ENCODE measurements at regions not wholly inside any gene's neighbourhood (a gene's known extent, or its start where the extent isn't known, plus 50 kb on each side); places are given as distances from the start of the nearest gene placed in this dataset.
A peak's percentile ranks its signal among the peaks of the same experiment; 100 is the strongest.

GRCh38 chr10:131804551-131805295 is 96.1 kb upstream of the PPP2R2D start:
- Histone ChIP-seq H3K4me3 (ENCODE audit: low read length) (no peak overlapping the region), H3K4me1 (ENCODE audit: insufficient read depth, low read length) (no peaks in the 10 kb centered on the region), H3K27me3 (ENCODE audit: insufficient read depth, low read length, poor library complexity, severe bottlenecking) (no peaks in the 10 kb centered on the region), H3K36me3 (ENCODE audit: insufficient read depth, low read length) (no peaks in the 10 kb centered on the region), H3K9me3 (ENCODE audit: low read length) (no peaks in the 10 kb centered on the region), H3K27ac (ENCODE audit: low read depth, low read length) (no peak overlapping the region)
- ChIA-PET CTCF (no interaction called here), POLR2A (no interaction called here)
- H3K27me3 Mint-ChIP-seq: peaks cover 1 to 9% of the 10 kb centered on the region in 2 donors
- H3K4me1 Mint-ChIP-seq: no peaks in the 10 kb centered on the region
- H3K9me3 Mint-ChIP-seq: peaks cover under 1 to 6% (median 6%) of the 10 kb centered on the region in 5 donors
- H3K27ac Mint-ChIP-seq: no peak overlapping the region
- peaks cover 0 to 5% (median 0%) of the 10 kb centered on the region in 3 donors for H3K36me3 Mint-ChIP-seq
- DNase-seq: no peak
- no peak overlapping the region for H3K4me3 Mint-ChIP-seq

GRCh38 chr10:131805696-131806095 is 95.1 kb upstream of the PPP2R2D start:
- Histone ChIP-seq H3K27ac (ENCODE audit: low read depth, low read length) (no peak overlapping the region), H3K9me3 (ENCODE audit: low read length) (no peaks in the 10 kb centered on the region), H3K4me3 (ENCODE audit: low read length) (no peak overlapping the region), H3K4me1 (ENCODE audit: insufficient read depth, low read length) (no peaks in the 10 kb centered on the region), H3K36me3 (ENCODE audit: insufficient read depth, low read length) (no peaks in the 10 kb centered on the region), H3K27me3 (ENCODE audit: insufficient read depth, low read length, poor library complexity, severe bottlenecking) (no peaks in the 10 kb centered on the region)
- Mint-ChIP-seq H3K4me3 (no peak overlapping the region), H3K27me3 (peaks cover 1 to 12% of the 10 kb centered on the region in 2 donors), H3K4me1 (no peaks in the 10 kb centered on the region), H3K27ac (no peak overlapping the region), H3K9me3 (peaks cover 0 to under 1% (median 0%) of the 10 kb centered on the region in 5 donors), H3K36me3 (no peaks in the 10 kb centered on the region)
- DNase-seq: no peak
- CTCF ChIA-PET: no interaction called here
- POLR2A ChIA-PET: no interaction called here

GRCh38 chr10:131806146-131806545 is 94.7 kb upstream of the PPP2R2D start:
- Mint-ChIP-seq H3K36me3 (no peaks in the 10 kb centered on the region), H3K27me3 (peaks cover 1 to 12% of the 10 kb centered on the region in 2 donors), H3K4me1 (no peaks in the 10 kb centered on the region), H3K4me3 (no peak overlapping the region), H3K9me3 (no peaks in the 10 kb centered on the region), H3K27ac (peak overlapping the region in 1 of 8 donors; percentile 77)
- no peaks in the 10 kb centered on the region for H3K36me3 ChIP-seq (ENCODE audit: insufficient read depth, low read length)
- DNase-seq: no peak
- no peak overlapping the region for H3K27ac ChIP-seq (ENCODE audit: low read depth, low read length)
- no peaks in the 10 kb centered on the region for H3K9me3 ChIP-seq (ENCODE audit: low read length)
- ChIA-PET POLR2A (no interaction called here), CTCF (no interaction called here)
- H3K4me3 ChIP-seq (ENCODE audit: low read length): no peak overlapping the region
- H3K4me1 ChIP-seq (ENCODE audit: insufficient read depth, low read length): no peaks in the 10 kb centered on the region
- H3K27me3 ChIP-seq (ENCODE audit: insufficient read depth, low read length, poor library complexity, severe bottlenecking): no peaks in the 10 kb centered on the region

GRCh38 chr10:131806646-131807317 is 94.0 kb upstream of the PPP2R2D start:
- H3K27ac ChIP-seq (ENCODE audit: low read depth, low read length): no peak overlapping the region
- H3K36me3 ChIP-seq (ENCODE audit: insufficient read depth, low read length): no peaks in the 10 kb centered on the region
- H3K27ac Mint-ChIP-seq: no peak overlapping the region
- no peak overlapping the region for H3K4me3 ChIP-seq (ENCODE audit: low read length)
- ChIA-PET CTCF (no interaction called here), POLR2A (no interaction called here)
- H3K9me3 Mint-ChIP-seq: no peaks in the 10 kb centered on the region
- H3K4me3 Mint-ChIP-seq: no peak overlapping the region
- H3K27me3 ChIP-seq (ENCODE audit: insufficient read depth, low read length, poor library complexity, severe bottlenecking): no peaks in the 10 kb centered on the region
- H3K36me3 Mint-ChIP-seq: no peaks in the 10 kb centered on the region
- peaks cover 1 to 12% of the 10 kb centered on the region in 2 donors for H3K27me3 Mint-ChIP-seq
- no peaks in the 10 kb centered on the region for H3K4me1 ChIP-seq (ENCODE audit: insufficient read depth, low read length)
- H3K4me1 Mint-ChIP-seq: no peaks in the 10 kb centered on the region
- no peak for DNase-seq
- H3K9me3 ChIP-seq (ENCODE audit: low read length): no peaks in the 10 kb centered on the region

GRCh38 chr10:131808370-131808930 is 92.4 kb upstream of the PPP2R2D start:
- no peaks in the 10 kb centered on the region for H3K4me1 ChIP-seq (ENCODE audit: insufficient read depth, low read length)
- no peaks in the 10 kb centered on the region for H3K9me3 ChIP-seq (ENCODE audit: low read length)
- H3K27me3 Mint-ChIP-seq: peaks cover 1 to 16% of the 10 kb centered on the region in 2 donors
- H3K4me3 Mint-ChIP-seq: no peak overlapping the region
- ChIA-PET CTCF (no interaction called here), POLR2A (no interaction called here)
- no peak overlapping the region for H3K27ac ChIP-seq (ENCODE audit: low read depth, low read length)
- H3K9me3 Mint-ChIP-seq: no peaks in the 10 kb centered on the region
- H3K36me3 ChIP-seq (ENCODE audit: insufficient read depth, low read length): no peaks in the 10 kb centered on the region
- no peak for DNase-seq
- H3K36me3 Mint-ChIP-seq: no peaks in the 10 kb centered on the region
- no peak overlapping the region for H3K27ac Mint-ChIP-seq
- H3K4me3 ChIP-seq (ENCODE audit: low read length): no peak overlapping the region
- H3K27me3 ChIP-seq (ENCODE audit: insufficient read depth, low read length, poor library complexity, severe bottlenecking): no peaks in the 10 kb centered on the region
- H3K4me1 Mint-ChIP-seq: no peaks in the 10 kb centered on the region

- Histone ChIP-seq H3K9me3 (ENCODE audit: low read length) (no peaks in the 10 kb centered on the region), H3K27ac (ENCODE audit: low read depth, low read length) (no peak overlapping the region), H3K4me1 (ENCODE audit: insufficient read depth, low read length) (no peaks in the 10 kb centered on the region), H3K27me3 (ENCODE audit: insufficient read depth, low read length, poor library complexity, severe bottlenecking) (no peaks in the 10 kb centered on the region), H3K4me3 (ENCODE audit: low read length) (no peak overlapping the region), H3K36me3 (ENCODE audit: insufficient read depth, low read length) (no peaks in the 10 kb centered on the region)
- no peaks in the 10 kb centered on the region for H3K36me3 Mint-ChIP-seq
- H3K27me3 Mint-ChIP-seq: peaks cover 4 to 21% of the 10 kb centered on the region in 2 donors
- peak in 1 of 5 donors; percentile 25 for DNase-seq
- no peak overlapping the region for H3K4me3 Mint-ChIP-seq
- H3K4me1 Mint-ChIP-seq: no peaks in the 10 kb centered on the region
- no peak overlapping the region for H3K27ac Mint-ChIP-seq
- ChIA-PET POLR2A (no interaction called here), CTCF (no interaction called here)
- H3K9me3 Mint-ChIP-seq: no peaks in the 10 kb centered on the region
Measured at GRCh38 chr10:131810036-131810804, 90.6 kb upstream of the PPP2R2D start.

GRCh38 chr10:131810805-131811629 is 89.8 kb upstream of the PPP2R2D start:
- H3K9me3 ChIP-seq (ENCODE audit: low read length): no peaks in the 10 kb centered on the region
- no peak overlapping the region for H3K27ac ChIP-seq (ENCODE audit: low read depth, low read length)
- peak in 1 of 5 donors; percentile 25 for DNase-seq
- H3K27ac Mint-ChIP-seq: peak overlapping the region in 1 of 8 donors; percentile 73
- H3K4me1 ChIP-seq (ENCODE audit: insufficient read depth, low read length): no peaks in the 10 kb centered on the region
- no peaks in the 10 kb centered on the region for H3K27me3 ChIP-seq (ENCODE audit: insufficient read depth, low read length, poor library complexity, severe bottlenecking)
- no peaks in the 10 kb centered on the region for H3K4me1 Mint-ChIP-seq
- no peaks in the 10 kb centered on the region for H3K9me3 Mint-ChIP-seq
- ChIA-PET CTCF (no interaction called here), POLR2A (no interaction called here)
- H3K27me3 Mint-ChIP-seq: peaks cover 4 to 21% of the 10 kb centered on the region in 2 donors
- no peaks in the 10 kb centered on the region for H3K36me3 Mint-ChIP-seq
- no peak overlapping the region for H3K4me3 ChIP-seq (ENCODE audit: low read length)
- H3K36me3 ChIP-seq (ENCODE audit: insufficient read depth, low read length): no peaks in the 10 kb centered on the region
- H3K4me3 Mint-ChIP-seq: no peak overlapping the region
